ENCODE measurements at regions not wholly inside any gene's neighbourhood (a gene's known extent, or its start where the extent isn't known, plus 50 kb on each side); places are given as distances from the start of the nearest gene placed in this dataset.

DNA sequence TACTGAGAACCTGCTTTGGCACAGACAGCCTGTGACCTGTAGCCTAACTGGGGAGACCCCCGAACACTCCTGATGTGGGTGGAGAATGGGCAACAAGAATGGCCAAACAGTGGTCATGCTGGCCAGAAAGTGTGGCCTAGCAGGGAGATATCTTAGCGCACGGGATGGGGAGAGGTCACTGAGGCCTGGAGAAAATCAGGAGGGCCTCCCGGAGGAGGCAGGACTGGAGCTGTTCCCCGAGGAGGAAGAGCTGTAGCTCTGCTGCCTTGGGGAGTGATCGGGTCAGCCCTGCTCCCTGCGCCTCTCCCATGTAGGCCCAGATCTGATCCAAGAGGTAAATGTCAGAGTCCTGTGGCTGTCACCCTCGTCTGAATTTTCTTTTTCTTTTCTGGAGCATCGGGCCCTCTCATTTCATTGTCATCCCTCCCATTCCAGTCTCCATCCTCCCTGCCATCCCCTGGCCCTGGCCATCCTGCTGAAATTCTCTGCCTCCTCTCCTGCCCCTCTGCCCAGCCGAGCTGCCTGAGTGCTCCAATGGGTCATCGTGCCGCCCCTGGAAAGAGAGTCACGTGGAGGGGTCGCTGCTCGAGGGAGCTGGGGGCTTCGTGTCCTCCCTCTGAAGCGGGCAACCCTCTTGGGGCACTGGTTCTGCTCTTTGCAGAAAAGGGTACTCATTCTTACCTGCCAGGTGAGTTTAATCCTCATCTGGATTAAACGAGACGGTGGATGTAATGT, 242.9 kb downstream of the HAUS1 start:
- DNase-seq, result no peak

DNA sequence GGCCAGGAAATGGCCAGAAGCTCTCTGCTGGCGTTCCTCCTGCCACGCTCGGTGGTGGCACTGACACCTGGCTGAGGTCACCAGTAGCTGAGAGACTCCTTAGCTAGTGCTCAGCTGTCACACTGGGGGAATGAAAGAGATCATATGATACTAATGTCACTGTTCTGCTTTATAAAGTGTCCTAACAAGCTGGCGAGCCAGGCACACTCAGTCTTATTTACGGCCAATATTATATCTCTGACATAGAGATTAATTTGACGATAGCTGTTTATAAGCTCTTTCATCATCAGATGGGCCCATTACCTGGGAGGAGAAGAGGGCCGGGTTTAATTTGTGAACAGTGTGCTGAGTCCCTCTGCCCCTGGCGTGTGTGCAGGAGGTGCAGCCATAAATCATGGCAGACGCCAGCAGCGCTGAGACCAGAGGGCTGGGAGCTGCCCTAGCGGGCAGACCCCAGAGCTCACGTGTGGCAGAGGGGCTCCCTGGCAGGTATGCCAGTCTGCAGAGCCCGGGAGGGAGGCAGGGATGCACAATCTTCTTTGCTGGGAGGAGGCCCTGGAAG, 246.5 kb downstream of the HAUS1 start:
- DNase-seq, result no peak

DNA sequence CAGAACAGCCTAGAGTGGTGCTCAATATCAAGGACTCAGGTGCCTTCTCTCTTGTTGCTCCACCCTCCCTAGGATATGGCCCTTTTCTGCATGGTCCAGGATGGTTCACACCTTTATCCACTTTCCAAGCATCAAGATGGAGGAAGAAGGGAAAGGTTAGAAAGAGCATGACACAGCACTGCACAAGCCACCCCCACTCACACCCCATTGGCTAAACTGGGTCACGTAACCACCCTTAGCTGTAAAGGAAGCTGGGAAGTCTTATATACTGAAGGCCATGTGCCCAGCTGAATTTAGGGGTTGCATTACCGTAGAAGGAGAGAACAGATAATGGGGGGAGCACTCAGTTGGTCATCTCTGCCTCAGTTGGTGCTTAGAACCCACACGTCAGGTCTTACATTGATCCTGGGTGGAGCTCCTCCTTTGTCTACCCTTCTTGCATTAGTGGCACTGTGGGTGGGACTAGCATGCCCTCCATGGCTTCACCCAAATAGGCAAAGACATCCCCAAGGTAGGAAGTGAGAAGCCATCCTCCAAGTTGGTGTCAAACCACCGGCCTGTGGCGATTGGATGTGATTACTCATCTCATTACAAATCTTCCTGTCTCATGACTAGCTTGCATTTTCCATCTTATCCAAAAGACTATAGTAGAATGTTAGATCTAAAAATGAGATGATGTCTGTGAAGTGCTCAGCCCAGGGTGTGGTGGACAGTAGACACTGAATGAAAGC, 248.5 kb downstream of the HAUS1 start:
- no peak for DNase-seq

DNA sequence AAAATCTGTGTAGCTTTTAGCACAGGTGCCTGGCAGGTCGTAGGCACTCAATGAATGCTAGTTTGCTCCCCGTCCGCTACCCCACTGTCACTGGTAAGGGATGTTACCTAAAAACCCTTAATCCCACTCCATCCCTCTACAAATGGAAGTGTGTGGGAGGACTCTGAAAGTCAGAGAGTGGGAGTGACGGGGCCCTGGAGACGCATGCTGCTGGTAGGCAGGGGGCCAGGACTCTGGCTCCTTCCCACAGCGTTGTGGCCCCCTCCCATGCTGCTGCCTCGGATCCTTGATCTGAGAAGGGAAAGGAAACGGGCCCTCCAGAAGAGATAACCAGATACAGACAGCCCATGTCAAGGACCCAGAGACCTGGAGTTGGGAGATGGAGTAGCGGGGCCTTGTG, 249.3 kb downstream of the HAUS1 start:
- no peak for DNase-seq

DNA sequence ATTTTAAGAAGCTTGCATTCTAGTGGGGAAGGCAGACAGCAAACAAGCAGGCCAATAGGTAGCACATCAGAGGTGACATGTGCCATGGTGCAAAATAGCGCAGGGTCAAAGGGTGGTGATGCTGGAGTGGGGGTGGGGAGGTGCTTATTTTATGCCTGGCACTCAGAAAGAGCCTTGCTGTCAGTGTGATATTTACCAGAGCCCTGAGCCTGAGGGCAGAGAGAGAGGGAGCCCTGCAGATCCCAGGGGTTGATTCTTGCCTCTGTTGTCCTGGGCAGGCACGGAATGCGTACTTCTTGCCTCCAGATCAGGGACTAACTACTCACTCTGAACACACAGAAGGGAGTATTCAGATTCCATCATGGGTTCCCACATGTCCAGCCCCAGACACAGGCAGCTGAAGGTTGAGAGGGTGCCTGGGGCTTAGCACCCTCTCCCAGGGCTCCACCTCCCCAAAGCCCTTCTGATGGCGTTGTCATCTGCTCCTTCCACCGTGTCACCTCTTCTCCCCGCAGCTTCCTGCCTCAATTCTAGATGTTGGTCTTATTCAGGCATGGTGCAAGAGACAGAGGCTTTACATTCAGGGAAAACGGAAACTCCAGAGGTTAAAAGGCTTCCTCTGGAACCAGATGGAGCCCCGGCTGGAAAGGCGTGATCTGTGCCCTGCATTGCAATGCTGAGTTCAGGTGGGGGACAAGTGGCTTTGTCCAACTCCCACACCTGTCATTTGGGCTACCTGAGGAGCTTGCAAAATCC, 252.3 kb downstream of the HAUS1 start:
- DNase-seq, result no peak

DNA sequence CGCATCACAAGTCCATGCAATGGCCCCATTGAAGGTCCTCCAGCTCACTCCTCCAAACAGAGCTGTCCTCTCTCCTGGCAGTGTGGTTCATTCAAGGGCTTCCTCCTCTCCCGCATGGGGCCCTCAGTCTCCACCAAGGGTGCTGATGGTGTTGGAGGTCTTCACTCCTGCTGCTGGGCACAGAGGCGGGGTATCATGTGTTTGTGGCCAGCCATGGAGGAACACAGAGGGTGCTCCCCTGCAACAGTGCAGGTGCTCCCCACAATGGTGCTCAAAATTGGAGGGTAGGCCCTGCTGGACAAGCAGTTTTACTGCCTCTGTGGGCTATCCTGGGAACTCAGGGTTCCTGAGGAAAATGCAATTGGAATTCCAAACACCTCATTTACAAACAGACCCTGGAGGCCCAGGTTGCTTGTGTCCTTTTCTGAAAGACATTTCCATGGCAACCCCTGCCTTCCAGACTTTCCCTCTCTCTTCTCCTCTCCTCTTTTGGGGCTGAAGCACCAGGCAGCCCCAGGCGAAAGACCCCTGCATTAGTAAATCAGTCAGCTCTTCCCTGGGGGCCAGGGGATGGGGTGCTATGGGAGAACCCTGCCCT, 256.0 kb downstream of the HAUS1 start:
- DNase-seq, result no peak

DNA sequence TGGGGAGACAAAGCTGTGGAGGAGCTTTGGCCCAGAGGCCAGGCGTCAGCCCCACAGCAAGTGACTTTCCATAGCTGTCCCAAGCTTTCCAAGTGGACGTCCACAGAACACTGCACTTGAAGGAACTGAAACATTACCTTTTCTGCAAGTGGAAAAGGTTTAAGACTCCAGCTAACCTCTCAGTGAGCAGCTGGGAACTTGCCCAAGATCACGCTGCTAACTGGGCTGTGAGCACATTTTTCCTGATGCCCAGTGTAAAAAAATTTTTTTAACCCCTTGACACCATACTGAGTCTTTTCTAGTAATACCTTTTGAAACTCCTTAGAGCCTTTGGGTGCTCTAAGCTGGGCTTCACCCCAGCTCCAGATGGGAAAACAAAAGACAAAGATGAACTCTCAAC, 256.7 kb downstream of the HAUS1 start:
- DNase-seq, result no peak

DNA sequence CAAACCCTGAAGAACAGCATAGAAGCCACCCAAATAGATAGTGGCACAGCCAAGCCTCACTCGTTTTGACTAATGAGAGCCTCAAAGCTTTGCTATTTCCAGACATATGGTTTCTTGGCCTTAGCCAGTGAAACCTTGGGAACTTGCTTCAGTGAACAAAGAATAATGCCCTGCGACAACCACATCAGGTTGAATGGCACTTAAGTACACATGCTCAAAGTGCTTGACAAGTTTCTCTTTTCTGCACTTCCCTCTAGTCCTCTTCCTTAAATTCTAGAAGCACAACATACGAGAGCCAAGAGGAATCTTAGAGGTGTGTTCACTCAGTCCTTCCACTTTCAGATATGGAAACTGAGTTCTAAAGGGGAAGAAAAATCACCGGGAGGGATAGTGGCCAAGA, 258.3 kb downstream of the HAUS1 start:
- DNase-seq, result no peak

DNA sequence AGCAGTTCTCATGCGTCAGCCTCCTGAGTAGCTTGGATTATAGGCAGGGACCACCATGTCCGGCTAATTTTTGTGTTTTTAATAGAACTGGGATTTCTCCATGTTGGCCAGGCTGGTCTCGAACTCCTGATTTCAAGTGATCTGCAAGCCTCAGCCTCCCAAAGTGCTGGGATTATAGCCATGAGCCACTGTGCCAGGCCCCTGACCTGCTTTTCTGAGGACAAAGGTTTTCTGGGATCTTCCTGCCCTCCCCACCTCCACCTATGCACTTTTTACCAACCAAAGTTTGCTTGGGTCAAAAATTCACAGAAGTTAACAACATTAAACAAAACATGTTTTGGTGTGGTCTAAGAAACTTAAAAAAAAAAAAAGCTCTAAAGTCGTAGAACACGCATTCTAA, 259.9 kb downstream of the HAUS1 start:
- DNase-seq, result no peak

DNA sequence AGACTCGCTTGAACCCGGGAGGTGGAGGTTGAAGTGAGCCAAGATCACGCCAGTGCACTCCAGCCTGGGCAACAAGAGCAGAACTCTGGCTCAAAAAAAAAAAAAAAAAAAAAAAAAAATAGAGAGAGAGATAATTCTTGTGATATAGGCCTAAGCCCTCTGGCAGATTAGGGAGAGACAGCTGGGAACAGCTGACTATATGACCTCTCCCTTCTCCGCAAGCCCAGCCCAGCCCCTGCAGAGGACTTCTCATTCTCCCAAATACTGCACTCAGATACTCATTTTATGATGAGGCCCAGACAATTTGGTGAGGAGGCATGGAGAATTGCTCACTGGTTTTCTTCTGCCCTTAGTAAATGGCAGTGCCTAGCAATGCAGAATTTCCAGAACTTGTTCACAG, 262.0 kb downstream of the HAUS1 start:
- no peak for DNase-seq

DNA sequence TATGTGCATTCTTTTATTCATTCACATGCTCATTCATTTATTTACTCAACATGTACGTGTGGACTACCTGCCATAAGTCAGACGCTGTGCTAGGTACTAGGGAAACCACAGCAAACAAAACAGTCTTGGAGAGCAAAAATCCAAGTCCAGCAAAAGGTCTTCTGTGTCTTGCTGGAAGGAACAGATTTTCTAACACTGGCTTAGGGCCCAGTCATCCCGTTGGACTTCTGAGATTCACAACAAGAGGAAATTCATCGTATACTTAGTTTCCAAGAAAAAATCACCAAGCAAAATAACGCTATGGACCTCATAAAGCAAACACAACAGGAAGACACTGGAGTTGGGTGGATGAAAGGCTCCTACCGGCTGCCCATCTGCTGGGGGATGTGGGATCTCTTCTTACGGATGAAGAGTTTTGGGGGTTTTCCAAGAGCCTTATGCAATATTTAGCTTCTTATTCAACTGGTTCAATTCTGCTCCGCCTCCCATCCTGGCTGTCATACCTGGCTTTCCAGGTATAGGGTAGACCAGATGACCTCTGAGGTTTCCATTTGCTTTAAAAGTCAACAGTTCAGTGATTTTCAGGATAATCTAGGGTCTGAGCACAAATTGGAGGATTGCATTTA, 262.7 kb downstream of the HAUS1 start:
- DNase-seq, result peak in 1 of 14 donors; percentile 42

DNA sequence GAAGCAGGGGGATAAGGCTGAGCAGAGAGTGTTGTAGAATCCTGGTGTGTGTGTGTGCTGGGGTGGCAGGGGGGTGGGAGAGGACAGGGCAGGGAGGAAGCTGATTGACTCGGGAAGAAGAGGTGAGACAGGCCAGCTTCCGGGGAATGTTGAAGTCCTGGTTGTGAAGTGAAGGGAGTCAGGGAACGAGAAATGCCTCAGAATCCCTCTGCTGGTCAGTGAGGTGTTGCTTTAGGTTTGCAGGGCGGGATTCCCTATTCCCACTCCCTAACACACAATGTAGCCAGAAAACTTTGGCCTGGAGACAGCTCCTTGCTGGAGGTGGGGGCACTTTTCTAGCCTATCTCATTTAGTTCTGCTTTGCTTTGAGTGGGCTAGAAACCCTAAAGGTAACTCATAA, 265.1 kb downstream of the HAUS1 start:
- no peak for DNase-seq

DNA sequence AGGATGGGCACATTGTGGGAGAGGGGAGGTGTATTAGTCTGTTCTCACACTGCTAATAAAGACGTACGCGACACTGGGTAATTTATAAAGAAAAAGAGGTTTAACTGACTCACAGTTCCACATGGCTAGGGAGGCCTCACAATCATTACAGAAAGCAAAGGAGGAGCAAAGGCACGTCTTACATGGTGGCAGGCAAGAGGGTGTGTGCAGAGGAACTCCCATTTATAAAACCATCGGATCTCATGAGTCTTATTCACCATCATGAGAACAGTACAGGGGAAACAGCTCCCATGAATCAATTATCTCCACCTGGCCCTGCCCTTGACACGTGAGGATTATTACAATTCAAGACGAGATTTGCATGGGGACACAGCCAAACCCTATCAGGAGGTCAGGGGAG, 266.7 kb downstream of the HAUS1 start:
- DNase-seq, result no peak

DNA sequence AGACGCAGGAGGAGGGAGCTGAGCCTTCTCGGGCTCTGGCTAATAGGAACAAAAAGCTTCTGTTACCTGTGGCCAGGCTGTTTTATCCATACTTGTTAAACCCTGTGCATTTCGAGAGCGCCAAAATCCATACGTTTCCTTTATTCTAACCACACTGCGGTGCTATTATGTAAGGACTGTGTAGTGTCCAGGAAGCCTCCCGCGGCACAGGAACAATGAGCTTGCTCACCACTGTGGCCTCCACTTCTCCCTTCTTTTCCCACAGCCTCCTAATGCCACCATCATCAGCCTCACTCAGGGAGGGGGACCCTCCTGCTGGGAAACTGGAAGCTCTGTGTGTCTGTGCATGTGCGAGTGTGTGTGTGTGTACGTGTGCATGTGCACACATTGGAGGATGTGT, 268.5 kb downstream of the HAUS1 start:
- no peak for DNase-seq

DNA sequence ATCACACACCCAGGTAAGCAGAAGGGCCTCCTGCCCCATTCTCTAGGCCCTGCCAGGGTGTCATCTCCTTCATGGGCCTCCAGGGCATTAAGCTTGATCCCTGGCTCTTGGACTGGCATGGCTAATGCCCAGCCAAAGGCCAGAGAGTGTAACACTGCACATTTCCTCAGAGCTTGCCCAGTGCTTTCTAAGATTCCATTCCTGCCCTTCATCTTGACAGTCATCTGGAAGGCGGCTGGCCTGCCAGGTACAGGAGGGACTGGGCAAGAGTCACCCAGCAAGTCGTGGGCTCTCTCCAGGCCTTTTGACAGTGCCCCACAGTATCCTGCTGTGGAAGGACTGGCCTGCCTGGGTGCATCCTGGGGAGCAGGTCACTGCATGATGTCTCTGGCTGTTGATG, 268.9 kb downstream of the HAUS1 start:
- DNase-seq, result no peak

DNA sequence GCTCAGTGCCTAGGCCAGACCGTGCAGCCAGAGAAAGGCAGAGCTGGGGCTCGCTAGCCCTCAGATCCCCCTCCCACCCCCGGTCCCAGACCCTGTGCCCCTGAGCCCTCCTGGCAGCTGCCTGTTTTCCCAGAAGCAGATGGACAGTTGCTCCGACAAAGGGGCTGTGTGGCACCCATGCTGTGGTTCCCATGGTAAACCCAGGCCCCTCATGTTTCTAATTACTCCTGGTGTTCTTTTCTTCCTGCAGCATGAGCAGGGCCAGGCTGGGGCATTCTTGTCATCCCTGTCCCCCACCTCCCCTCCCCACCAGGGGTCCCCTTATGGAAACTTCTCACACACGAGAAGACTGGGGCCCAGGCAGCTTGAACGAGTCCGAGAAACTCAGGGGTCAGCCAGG, 269.6 kb downstream of the HAUS1 start:
- no peak for DNase-seq

DNA sequence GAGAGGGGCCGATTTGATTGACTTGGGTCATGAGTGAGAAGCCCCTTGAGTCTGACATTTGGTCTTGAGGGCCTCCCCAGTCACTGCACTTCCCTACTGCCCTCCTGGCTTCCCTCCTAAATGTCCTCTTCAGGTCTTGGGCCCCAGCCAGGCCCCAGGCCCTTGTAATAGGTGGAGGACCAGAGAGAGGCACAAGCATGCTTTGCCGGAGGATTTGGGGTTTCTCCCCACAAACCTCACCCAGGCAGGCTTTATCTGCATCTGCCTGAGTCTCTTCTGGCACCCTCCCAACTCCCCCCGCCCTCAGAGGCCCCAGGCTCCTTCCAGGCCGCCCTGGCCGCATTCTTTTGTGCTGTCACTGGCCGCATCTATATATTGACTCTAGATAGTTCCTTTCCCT, 270.7 kb downstream of the HAUS1 start:
- DNase-seq, result no peak

DNA sequence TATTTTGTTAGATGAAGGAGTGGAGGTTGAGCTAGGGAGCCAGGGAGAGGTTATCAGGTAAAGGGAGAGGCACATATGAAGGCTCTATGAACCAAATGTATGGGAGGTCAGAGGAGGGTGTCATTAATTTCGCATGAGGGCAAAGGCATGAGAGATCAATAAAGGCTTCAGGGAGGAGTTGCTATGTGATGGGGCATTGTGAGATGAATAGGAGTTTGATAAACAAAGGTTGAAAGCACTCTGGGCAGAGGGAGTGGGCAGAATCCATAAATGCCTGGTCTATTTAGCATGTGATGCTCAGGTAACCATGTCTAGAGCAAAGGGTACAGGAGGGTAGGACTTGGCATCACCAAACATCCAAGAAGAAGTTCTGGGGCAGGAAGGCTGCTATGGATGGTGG, 273.4 kb downstream of the HAUS1 start:
- no peak for DNase-seq

DNA sequence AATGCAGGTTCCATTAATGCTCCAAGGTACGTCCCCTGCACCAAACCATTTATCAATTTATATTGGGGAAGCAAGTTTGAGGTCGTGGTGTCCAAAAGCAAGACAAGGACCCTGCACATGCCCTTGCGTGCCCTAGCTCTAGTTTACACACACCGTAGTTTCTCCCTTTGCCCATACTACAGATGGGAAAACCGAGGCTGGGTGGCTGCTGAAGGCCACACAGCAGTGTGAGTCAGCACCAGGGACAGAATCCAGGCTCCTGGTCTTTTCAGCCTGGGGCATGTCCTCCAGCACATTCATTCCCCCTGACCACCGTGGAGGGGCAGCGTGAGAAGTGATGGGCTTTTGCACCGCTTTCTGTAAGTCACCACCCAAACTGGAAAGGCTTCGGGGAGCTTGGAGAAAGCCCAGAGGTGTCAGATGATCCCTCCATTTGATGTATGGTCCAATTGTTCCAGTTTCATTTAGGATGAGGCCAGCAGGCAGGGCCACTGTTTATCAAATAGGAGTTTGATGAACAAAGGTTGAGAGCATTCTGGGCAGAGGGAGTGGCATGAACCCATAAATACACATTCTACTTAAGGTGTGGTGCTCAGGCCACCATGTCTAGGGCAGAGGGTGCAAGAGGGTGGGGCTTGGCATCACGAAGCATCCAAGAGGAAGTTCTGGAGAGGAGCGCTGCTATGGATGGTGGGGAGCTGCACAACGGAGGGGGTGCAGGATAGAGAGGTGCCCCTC, 274.1 kb downstream of the HAUS1 start:
- DNase-seq, result no peak

DNA sequence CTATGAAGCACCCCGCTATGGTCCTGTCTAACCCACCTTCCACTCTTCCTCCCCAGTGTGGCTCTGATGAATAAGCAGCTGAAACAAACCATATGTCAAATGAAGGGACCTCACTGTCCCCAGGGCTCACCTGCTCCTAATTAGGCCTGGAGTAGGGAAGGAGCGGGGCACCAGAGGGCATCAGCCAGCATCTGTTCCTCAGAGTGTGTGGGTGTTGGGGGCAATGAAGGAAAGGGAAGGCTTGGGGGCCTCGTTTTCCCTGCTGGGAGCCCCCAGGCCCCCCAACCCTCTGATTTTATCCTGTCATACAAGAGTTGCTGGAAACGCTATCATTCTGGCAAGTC, 274.7 kb downstream of the HAUS1 start:
- DNase-seq, result no peak

DNA sequence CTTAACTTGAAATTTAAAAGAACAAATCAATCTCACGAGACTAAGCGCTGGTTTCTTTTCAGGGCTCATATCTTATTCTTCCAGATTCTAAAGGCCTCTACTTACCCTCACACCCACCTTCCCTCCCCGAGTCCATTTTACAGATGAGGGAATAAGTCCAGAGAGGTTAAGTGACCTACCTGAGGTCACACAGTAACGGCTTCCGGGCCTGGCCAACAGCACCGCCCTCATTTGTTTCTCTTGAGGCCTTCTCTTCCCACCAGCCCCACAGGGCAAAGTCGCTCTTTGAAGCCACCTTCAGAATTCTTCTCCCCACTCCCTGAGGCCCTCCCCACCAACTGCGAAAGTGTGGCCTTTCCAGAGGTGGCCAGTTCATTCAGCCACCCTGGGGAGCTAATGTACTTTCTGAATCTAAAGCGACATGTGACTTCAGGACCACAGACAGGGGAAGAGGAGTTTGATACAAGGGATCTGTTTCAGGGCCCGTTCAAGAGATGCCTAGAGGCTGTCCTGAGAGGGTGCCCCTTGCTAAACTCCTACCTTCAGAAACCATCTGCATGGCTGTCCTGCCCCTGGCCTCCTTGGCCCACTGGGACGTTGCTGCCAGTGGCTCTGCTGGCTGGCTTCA, 275.3 kb downstream of the HAUS1 start:
- DNase-seq, result no peak
